GM19455 (cell line): ENCODE measurements at regions not wholly inside any gene's neighbourhood (a gene's known extent, or its start where the extent isn't known, plus 50 kb on each side); places are given as distances from the start of the nearest gene placed in this dataset.

Experiments
- ATAC-seq: cut with Tn5 transposase; IDR thresholded peaks from one replicate; pipeline ENCODE4 v1.9.1; 2021; ENCODE audit not compliant: unreplicated experiment

GRCh38 chr6:119902681-119903080 lies 553.1 kb upstream of the MAN1A1 start:
- ATAC-seq: no peak

- no peak for ATAC-seq
These were observed 547.2 kb upstream of the MAN1A1 start for GRCh38 chr6:119896806-119897205.

- no peak for ATAC-seq
These were observed 546.1 kb upstream of the MAN1A1 start for GRCh38 chr6:119895626-119896025.

- no peak for ATAC-seq
These were observed 545.2 kb upstream of the MAN1A1 start for GRCh38 chr6:119894811-119895210.

- ATAC-seq: no peak
These were observed 542.1 kb upstream of the MAN1A1 start for GRCh38 chr6:119891644-119892043.

DNA sequence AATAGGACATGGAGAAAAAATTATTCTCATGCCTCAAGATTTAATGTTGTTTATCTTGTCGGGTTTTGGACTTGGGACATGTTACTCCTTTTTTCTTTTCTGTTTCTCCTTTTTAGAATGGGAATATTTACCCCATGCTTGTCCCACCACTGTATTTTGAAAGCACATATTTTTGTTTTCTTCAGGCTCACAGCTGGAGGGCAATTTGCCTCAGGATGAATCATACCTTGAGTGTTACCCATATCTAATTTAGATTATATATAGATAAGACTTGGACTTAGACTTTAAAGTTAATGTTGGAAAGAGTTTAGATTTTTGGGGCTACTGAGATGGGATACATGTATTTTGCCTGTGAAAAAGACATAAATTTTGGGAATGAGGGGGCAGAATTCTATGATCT lies 541.6 kb upstream of the MAN1A1 start:
- ATAC-seq: no peak

GRCh38 chr6:119890470-119890869 lies 540.9 kb upstream of the MAN1A1 start:
- no peak for ATAC-seq

- no peak for ATAC-seq
These were observed 538.1 kb upstream of the MAN1A1 start for GRCh38 chr6:119887666-119888065.

- no peak for ATAC-seq
These were observed 531.9 kb upstream of the MAN1A1 start for GRCh38 chr6:119881416-119881815.

- ATAC-seq: no peak
These were observed 531.3 kb upstream of the MAN1A1 start for GRCh38 chr6:119880840-119881239.

DNA sequence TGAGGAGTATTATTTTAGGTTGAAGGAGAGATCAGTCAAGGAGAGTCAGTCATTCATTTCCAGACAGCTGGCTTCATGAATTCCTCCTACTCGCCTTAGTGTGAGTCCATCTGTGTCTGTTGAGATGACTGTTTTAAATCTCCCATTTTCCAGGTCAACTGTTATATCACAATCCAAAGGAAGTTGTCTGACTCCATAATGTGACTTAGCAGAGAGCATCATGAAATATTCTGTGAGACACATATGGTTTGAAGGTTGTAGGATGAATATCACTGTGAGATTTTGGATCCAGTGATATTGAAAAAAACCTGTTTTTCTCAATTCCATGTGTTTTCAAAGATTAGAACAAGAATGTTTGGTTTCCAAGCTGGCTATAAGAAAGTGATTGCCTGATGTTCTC lies 530.2 kb upstream of the MAN1A1 start:
- ATAC-seq: no peak

DNA sequence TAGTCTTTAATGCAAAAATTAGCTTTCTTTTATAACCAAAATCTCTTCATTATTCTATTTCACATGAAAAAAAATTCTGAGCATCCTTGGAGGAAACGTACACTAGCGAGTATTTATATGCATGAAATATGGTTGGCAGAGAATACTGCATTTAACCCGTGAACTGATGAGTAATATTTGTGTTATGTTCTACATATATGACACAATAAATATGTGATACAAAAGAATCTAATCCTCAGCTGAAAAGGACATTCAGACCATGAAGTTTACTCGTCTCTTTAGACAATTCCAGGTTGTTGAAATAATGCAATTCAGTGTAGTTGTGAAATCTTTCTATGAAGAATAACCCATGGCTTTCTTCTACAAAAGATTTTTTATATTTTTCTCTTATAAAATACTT lies 524.8 kb upstream of the MAN1A1 start:
- no peak for ATAC-seq

DNA sequence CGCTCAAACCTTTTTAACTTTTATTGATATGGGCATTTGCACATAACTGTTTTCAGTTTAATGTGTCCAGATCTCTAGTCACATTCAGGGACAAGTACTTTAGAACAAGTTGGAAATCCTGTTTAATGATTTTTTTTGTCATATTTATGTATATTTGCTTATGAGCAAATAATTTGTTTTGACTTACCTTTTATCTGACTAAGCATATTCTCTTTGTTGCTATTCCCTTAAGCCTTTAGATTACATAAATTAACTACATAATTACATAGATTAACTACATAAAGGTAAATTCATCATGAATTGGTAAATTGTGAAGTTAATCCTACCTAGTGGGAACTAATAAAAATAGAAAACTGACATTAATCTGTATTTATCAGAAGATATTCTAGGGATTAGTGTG lies 523.5 kb upstream of the MAN1A1 start:
- ATAC-seq: no peak

GRCh38 chr6:119871520-119871919 lies 522.0 kb upstream of the MAN1A1 start:
- no peak for ATAC-seq

DNA sequence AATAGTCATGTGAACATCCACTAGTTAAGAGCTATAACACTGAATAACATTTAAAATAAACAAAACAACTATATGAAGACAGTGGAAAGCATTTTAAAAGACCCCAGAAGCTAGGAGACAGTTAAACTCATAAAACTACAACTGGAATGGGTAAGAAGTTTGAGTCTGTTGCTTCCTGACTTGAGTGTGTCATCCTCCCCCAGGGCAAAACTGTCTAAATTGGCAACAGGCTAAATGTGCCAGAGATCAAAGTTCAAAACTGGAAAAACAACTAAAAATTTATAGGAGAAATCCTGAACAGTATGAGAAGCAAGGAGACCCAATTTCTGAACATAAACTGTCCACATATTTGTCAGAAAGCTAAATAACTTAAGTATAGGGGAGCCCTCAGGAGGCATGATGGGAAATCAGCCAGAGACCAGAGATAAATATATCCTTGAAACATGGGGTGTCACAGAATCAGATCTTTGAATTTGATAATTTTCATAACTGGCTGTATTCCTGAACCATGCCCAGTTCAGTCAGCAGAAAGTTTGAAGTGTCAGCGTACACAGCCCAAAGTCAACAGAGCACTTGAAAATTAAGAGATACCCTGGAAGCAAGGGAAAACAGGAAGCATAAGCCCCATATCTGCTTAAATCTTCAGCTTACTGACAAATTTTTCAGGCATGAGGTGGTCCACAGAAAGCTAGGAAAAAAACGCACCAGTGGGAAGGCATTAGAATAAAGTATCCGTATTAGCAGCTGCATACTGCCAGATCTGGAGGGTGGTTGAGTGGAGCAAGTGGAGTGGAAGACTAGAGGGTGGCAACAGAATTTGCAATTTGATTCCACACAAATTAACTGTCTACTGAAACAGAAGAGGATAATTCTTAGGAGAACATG lies 516.1 kb upstream of the MAN1A1 start:
- ATAC-seq: no peak

DNA sequence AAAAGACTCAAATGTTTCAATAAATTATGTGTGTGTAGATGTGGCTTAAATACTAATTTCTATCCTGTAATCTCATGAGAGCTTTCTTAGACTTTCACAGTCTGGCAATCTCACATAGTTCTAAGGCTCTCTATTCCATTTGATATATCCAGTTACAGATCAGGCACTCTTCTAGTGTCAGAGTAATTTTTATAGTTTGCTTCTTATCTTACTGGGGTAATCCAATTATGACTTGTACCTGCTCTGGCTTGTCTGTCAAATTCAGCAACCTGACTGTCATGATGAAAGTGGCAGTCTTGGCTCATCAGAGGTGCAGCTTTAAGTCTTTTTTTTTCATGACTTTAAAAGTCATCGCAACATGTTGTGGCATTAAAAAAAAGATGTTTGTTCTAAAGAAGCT lies 513.2 kb upstream of the MAN1A1 start:
- ATAC-seq: no peak

GRCh38 chr6:119858901-119859300 lies 509.3 kb upstream of the MAN1A1 start:
- no peak for ATAC-seq

DNA sequence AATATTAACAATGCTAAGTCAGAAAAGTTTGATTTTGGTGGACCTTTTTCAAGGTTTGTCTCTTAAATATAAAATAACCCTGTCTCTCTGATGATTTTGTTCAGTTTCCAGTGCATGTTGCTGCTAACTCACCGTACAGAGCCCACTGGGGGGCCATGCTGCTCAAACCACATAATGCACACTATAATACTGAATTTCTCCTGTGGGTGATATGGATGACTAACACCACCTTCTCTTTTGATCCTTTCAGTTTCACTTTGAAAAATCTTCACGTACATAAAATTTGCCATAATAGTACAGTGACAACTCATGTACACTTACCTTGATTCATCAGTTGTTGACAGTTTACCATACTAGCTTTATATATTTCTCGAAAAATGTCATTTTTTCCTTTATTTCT lies 506.6 kb upstream of the MAN1A1 start:
- ATAC-seq: peak; percentile 56

GRCh38 chr6:119848696-119849095 lies 499.1 kb upstream of the MAN1A1 start:
- no peak for ATAC-seq

- no peak for ATAC-seq
These were observed 495.6 kb upstream of the MAN1A1 start for GRCh38 chr6:119845161-119845560.

- ATAC-seq: no peak
These were observed 494.8 kb upstream of the MAN1A1 start for GRCh38 chr6:119844387-119844786.

- no peak for ATAC-seq
These were observed 492.6 kb upstream of the MAN1A1 start for GRCh38 chr6:119842191-119842590.

- no peak for ATAC-seq
These were observed 488.5 kb upstream of the MAN1A1 start for GRCh38 chr6:119838043-119838442.
